Tibial artery (tissue), 4 donors: ENCODE measurements at regions not wholly inside any gene's neighbourhood (a gene's known extent, or its start where the extent isn't known, plus 50 kb on each side); places are given as distances from the start of the nearest gene placed in this dataset.

Experiments
- DNase-seq, 2 donors: peaks; one replicate each; pipeline ENCODE4 v3.0.0-alpha.2; 2019
- H3K27ac ChIP-seq, 2 donors: fragments of 200-600 bp; sonication (generic) in 1 of 2; 1 replicate in 1 of 2; 2 replicates in 1 of 2; pipeline ENCODE4 v1.5.1; 2018 to 2019; ENCODE audit warnings: mild to moderate bottlenecking in 1 of 2
- H3K27me3 ChIP-seq, 2 donors: fragments of 200-600 bp; sonication (generic) in 1 of 2; one replicate each; pipeline versions ENCODE4 v1.5.1 to v1.6.0; 2016 to 2019
- H3K36me3 ChIP-seq, 3 donors: fragments of 200-600 bp; sonication (generic) in 2 of 3; one replicate each; pipeline ENCODE4 v1.5.1; 2016 to 2019; ENCODE audit warnings: mild to moderate bottlenecking in 2 of 3
- H3K4me1 ChIP-seq, 4 donors: fragments of 200-600 bp; sonication (generic) in 2 of 4; 1 replicate in 3 of 4; 2 replicates in 1 of 4; pipeline ENCODE4 v1.5.1; 2016 to 2019
- H3K4me3 ChIP-seq, 2 donors: fragments of 200-600 bp; sonication (generic) in 1 of 2; 1 replicate in 1 of 2; 2 replicates in 1 of 2; pipeline ENCODE4 v1.5.1; 2018 to 2019; ENCODE audit warnings: mild to moderate bottlenecking in 2 of 2
- H3K9me3 ChIP-seq, 3 donors: fragments of 200-600 bp; sonication (generic) in 1 of 3; one replicate each; pipeline ENCODE4 v1.5.1; 2016 to 2019
- CTCF ChIP-seq, 2 experiments: fragments of 200-600 bp in 1 of 2; fragments of 450-650 bp in 1 of 2; IDR thresholded peaks; one replicate each; pipeline ENCODE4 v1.5.1; 2017 to 2019; ENCODE audit warnings: antibody characterized with exemption in 2 of 2, mild to moderate bottlenecking in 1 of 2, moderate library complexity in 1 of 2
- intact Hi-C: fragments of 100-400 bp; cut with DNase I; formaldehyde crosslinking; loops from one replicate; pipeline ENCODE4 v1.15.0; 2023; ENCODE audit warnings: low total_unique reads

- intact Hi-C loops, result no loop called here
- no peak for DNase-seq
- H3K4me1 ChIP-seq, result no peaks in the 10 kb centered on the region
- H3K9me3 ChIP-seq, result no peaks in the 10 kb centered on the region
- no peak overlapping the region for H3K27ac ChIP-seq
- no peak for TF ChIP-seq CTCF (IDR thresholded peaks at IDR 0.05)
- no peaks in the 10 kb centered on the region for H3K27me3 ChIP-seq
- no peaks in the 10 kb centered on the region for H3K36me3 ChIP-seq
- H3K4me3 ChIP-seq, result no peak overlapping the region
These were observed 102.6 kb upstream of the TNFAIP3 start for GRCh38 chr6:137764464-137764863.

DNA sequence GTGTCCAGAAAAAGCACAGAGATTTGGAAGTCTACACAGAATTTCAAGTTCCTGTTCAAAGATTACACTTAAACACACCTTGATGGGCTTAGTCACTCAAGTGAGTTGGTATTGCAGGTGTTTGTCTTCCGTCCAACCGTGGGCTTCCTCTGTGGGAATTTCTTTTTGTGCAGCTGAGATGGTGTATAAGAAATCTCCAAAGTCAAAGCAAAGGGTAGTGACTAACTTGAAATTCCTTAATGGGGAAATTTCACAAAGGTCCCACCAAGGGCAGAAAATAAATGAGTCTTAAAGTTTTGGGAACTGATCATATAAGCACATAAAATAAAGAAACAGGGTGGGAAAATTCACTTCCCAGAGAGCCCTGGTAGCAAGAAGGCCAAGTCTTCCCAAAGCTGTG is 102.0 kb upstream of the TNFAIP3 start:
- Histone ChIP-seq H3K36me3 (no peaks in the 10 kb centered on the region), H3K4me3 (no peak overlapping the region), H3K9me3 (no peaks in the 10 kb centered on the region), H3K4me1 (no peaks in the 10 kb centered on the region), H3K27ac (no peak overlapping the region), H3K27me3 (no peaks in the 10 kb centered on the region)
- TF ChIP-seq CTCF (IDR thresholded peaks at IDR 0.05), result no peak
- no peak for DNase-seq
- intact Hi-C loops, result no loop called here

GRCh38 chr6:137766596-137767370 is 100.3 kb upstream of the TNFAIP3 start:
- no peaks in the 10 kb centered on the region for H3K27me3 ChIP-seq
- H3K9me3 ChIP-seq, result no peaks in the 10 kb centered on the region
- H3K36me3 ChIP-seq, result no peaks in the 10 kb centered on the region
- H3K4me3 ChIP-seq, result no peak overlapping the region
- intact Hi-C loops, result no loop called here
- DNase-seq, result no peak
- H3K27ac ChIP-seq, result no peak overlapping the region
- TF ChIP-seq CTCF (IDR thresholded peaks at IDR 0.05), result no peak
- H3K4me1 ChIP-seq, result no peaks in the 10 kb centered on the region

DNA sequence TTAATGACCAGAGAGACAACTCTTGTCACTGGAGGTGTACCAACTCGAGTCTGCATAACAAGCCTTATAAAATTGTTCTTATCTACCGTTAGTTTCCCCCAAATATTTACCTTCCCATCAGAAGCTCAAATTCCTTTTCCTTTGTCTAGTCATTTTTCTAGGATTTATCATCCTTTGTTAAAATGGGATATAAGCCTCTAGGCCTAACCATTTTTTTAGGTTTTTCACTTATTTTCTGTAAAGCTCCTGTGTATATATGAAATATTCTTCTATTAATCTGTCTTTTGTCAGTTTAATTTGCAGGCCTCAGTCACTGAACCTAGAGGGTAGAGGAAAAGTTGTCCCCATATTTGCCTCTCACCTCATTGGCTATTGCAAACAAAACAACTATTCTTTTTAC is 99.6 kb upstream of the TNFAIP3 start:
- no peak for TF ChIP-seq CTCF (IDR thresholded peaks at IDR 0.05)
- Histone ChIP-seq H3K4me1 (no peaks in the 10 kb centered on the region), H3K27me3 (no peaks in the 10 kb centered on the region), H3K4me3 (no peak overlapping the region), H3K27ac (no peak overlapping the region), H3K36me3 (no peaks in the 10 kb centered on the region), H3K9me3 (no peaks in the 10 kb centered on the region)
- intact Hi-C loops, result no loop called here
- DNase-seq, result no peak

GRCh38 chr6:137767911-137768690 is 99.0 kb upstream of the TNFAIP3 start:
- H3K9me3 ChIP-seq, result no peaks in the 10 kb centered on the region
- no peaks in the 10 kb centered on the region for H3K4me1 ChIP-seq
- intact Hi-C loops, result no loop called here
- H3K36me3 ChIP-seq, result no peaks in the 10 kb centered on the region
- H3K4me3 ChIP-seq, result no peak overlapping the region
- no peak for TF ChIP-seq CTCF (IDR thresholded peaks at IDR 0.05)
- H3K27me3 ChIP-seq, result no peaks in the 10 kb centered on the region
- DNase-seq, result no peak
- H3K27ac ChIP-seq, result no peak overlapping the region
